Mesenchymal stem cell (in vitro differentiated cells and primary cell): ENCODE measurements at regions not wholly inside any gene's neighbourhood (a gene's known extent, or its start where the extent isn't known, plus 50 kb on each side); places are given as distances from the start of the nearest gene placed in this dataset.
A peak's percentile ranks its signal among the peaks of the same experiment; 100 is the strongest.

Experiments used
- DNase-seq: peaks from one replicate; pipeline ENCODE4 v3.0.0-alpha.2; 2013
- H2AFZ ChIP-seq: one replicate; pipeline ENCODE4 v1.6.1; 2013; ENCODE audit warnings: low read depth, mild to moderate bottlenecking, control low read depth, inconsistent platforms, low read length, moderate library complexity
- H2AK5ac ChIP-seq: 2 replicates; pipeline ENCODE4 v1.6.1; 2013; ENCODE audit warnings: low read length, moderate library complexity, mild to moderate bottlenecking, inconsistent platforms; ENCODE audit not compliant: severe bottlenecking
- H2BK120ac ChIP-seq: one replicate; pipeline ENCODE4 v1.6.1; 2013; ENCODE audit warnings: low read depth, mild to moderate bottlenecking, inconsistent platforms, low read length, moderate library complexity
- H2BK12ac ChIP-seq, 2 experiments: one replicate each; pipeline ENCODE4 v1.6.1; 2013; ENCODE audit warnings: inconsistent platforms in 2 of 2, low read length in 2 of 2, mild to moderate bottlenecking in 2 of 2, moderate library complexity in 2 of 2, control low read depth in 1 of 2
- H2BK15ac ChIP-seq: one replicate; pipeline ENCODE4 v1.6.1; 2013; ENCODE audit warnings: mild to moderate bottlenecking, low read depth, inconsistent platforms; ENCODE audit not compliant: poor library complexity, severe bottlenecking
- H2BK5ac ChIP-seq: 2 replicates; pipeline ENCODE4 v1.6.1; 2013; ENCODE audit warnings: low read depth, mild to moderate bottlenecking, low read length, control low read depth, inconsistent platforms; ENCODE audit not compliant: poor library complexity, severe bottlenecking
- H3K14ac ChIP-seq, 2 experiments: one replicate each; pipeline ENCODE4 v1.6.1; 2013; ENCODE audit warnings: inconsistent platforms in 2 of 2, low read length in 2 of 2, control low read depth in 1 of 2, mild to moderate bottlenecking in 1 of 2, moderate library complexity in 1 of 2
- H3K18ac ChIP-seq, 2 experiments: one replicate each; pipeline ENCODE4 v1.6.1; 2013; ENCODE audit warnings: inconsistent platforms in 2 of 2, low read length in 2 of 2, control low read depth in 1 of 2, low read depth in 1 of 2, mild to moderate bottlenecking in 1 of 2
- H3K23ac ChIP-seq, 2 experiments: one replicate each; pipeline ENCODE4 v1.6.1; 2013; ENCODE audit warnings: inconsistent platforms in 2 of 2, low read length in 2 of 2, mild to moderate bottlenecking in 2 of 2, moderate library complexity in 2 of 2, control low read depth in 1 of 2
- H3K27ac ChIP-seq: 2 replicates; pipeline ENCODE4 v1.5.1; 2013; ENCODE audit warnings: mild to moderate bottlenecking, moderate library complexity, low read length, control low read depth, inconsistent platforms; ENCODE audit not compliant: poor library complexity, severe bottlenecking
- H3K27me3 ChIP-seq, 2 experiments: 2 replicates each; pipeline versions ENCODE4 v1.6.1 to v1.7.0; 2013; ENCODE audit warnings: low read length in 2 of 2, mild to moderate bottlenecking in 2 of 2, moderate library complexity in 2 of 2, control low read depth in 1 of 2, inconsistent platforms in 1 of 2; ENCODE audit not compliant: control insufficient read depth in 1 of 2, insufficient read depth in 1 of 2
- H3K36me3 ChIP-seq, 2 experiments: 2 replicates each; pipeline versions ENCODE4 v1.6.1 to v1.7.0; 2013; ENCODE audit warnings: low read length in 2 of 2, control low read depth in 1 of 2, inconsistent platforms in 1 of 2, low read depth in 1 of 2, mild to moderate bottlenecking in 1 of 2; ENCODE audit not compliant: insufficient read depth in 2 of 2, control insufficient read depth in 1 of 2
- H3K4ac ChIP-seq, 2 experiments: one replicate each; pipeline ENCODE4 v1.6.1; 2013; ENCODE audit warnings: inconsistent platforms in 2 of 2, low read length in 2 of 2, mild to moderate bottlenecking in 2 of 2, moderate library complexity in 2 of 2, control low read depth in 1 of 2, low read depth in 1 of 2
- H3K4me1 ChIP-seq: 2 replicates; pipeline ENCODE4 v1.6.1; 2013; ENCODE audit warnings: low read depth, low read length, control low read depth; ENCODE audit not compliant: control insufficient read depth, insufficient read depth
- H3K4me2 ChIP-seq: 2 replicates; pipeline ENCODE4 v1.6.1; 2013; ENCODE audit warnings: low read length, mild to moderate bottlenecking, inconsistent platforms; ENCODE audit not compliant: poor library complexity, severe bottlenecking
- H3K4me3 ChIP-seq, 2 experiments: 2 replicates each; pipeline versions ENCODE4 v1.5.1 to v1.7.0; 2013; ENCODE audit warnings: low read length in 2 of 2, mild to moderate bottlenecking in 2 of 2, control low read depth in 1 of 2, low read depth in 1 of 2; ENCODE audit not compliant: insufficient read depth in 1 of 2
- H3K79me1 ChIP-seq: replicated peaks from 2 replicates; pipeline ENCODE4 v1.6.1; 2013; ENCODE audit warnings: mild to moderate bottlenecking, control low read depth, low read length, inconsistent platforms; ENCODE audit not compliant: poor library complexity, severe bottlenecking
- H3K9ac ChIP-seq: 2 replicates; pipeline ENCODE4 v1.7.0; 2013; ENCODE audit warnings: mild to moderate bottlenecking, low read length, moderate library complexity
- H3K9me3 ChIP-seq: 2 replicates; pipeline ENCODE4 v1.7.0; 2013; ENCODE audit warnings: mild to moderate bottlenecking, low read length; ENCODE audit not compliant: control insufficient read depth
- H4K8ac ChIP-seq: one replicate; pipeline ENCODE4 v1.6.1; 2013; ENCODE audit warnings: inconsistent platforms, mild to moderate bottlenecking, low read length, moderate library complexity
- H4K91ac ChIP-seq: one replicate; pipeline ENCODE4 v1.6.1; 2013; ENCODE audit warnings: mild to moderate bottlenecking, low read length, inconsistent platforms
- WGBS: methylation state at CpG from one replicate; pipeline ENCODE4 v1.1.7; 2013; ENCODE audit warnings: mixed read lengths; 5-methylcytosine and 5-hydroxymethylcytosine counted together

GRCh38 chr5:123929055-123929474, 417.1 kb downstream of the CSNK1G3 start:
- Histone ChIP-seq H3K27ac (no peak overlapping the region), H3K4me2 (no peak overlapping the region), H3K27me3 (no peaks in the 10 kb centered on the region), H3K79me1 (no peaks in the 10 kb centered on the region), H3K9ac (no peak overlapping the region), H2AFZ (no peak overlapping the region), H2BK15ac (no peak overlapping the region), H3K9me3 (no peaks in the 10 kb centered on the region), H3K36me3 (no peaks in the 10 kb centered on the region), H4K91ac (no peak overlapping the region), H2BK12ac (no peak overlapping the region), H3K14ac (no peak overlapping the region), H2BK120ac (no peak overlapping the region), H3K18ac (no peak overlapping the region), H2BK5ac (no peak overlapping the region), H4K8ac (no peak overlapping the region), H3K4me1 (no peaks in the 10 kb centered on the region), H3K4me3 (no peak overlapping the region), H3K23ac (no peak overlapping the region), H3K4ac (no peak overlapping the region), H2AK5ac (no peak overlapping the region)
- no peak for DNase-seq
- 100% methylated on average over 1 of the region's 1 CpG for WGBS

- Histone ChIP-seq H3K4me3 (no peak overlapping the region), H3K36me3 (no peaks in the 10 kb centered on the region), H3K4me2 (no peak overlapping the region), H4K8ac (no peak overlapping the region), H2BK15ac (no peak overlapping the region), H2BK120ac (no peak overlapping the region), H2BK12ac (no peak overlapping the region), H3K79me1 (no peaks in the 10 kb centered on the region), H3K4me1 (no peaks in the 10 kb centered on the region), H3K18ac (no peak overlapping the region), H2AFZ (no peak overlapping the region), H3K9ac (no peak overlapping the region), H3K9me3 (no peaks in the 10 kb centered on the region), H3K27ac (no peak overlapping the region), H3K27me3 (no peaks in the 10 kb centered on the region), H3K14ac (no peak overlapping the region), H2BK5ac (no peak overlapping the region), H3K23ac (no peak overlapping the region), H4K91ac (no peak overlapping the region), H2AK5ac (no peak overlapping the region), H3K4ac (no peak overlapping the region)
- no CpG with 5 or more reads among the region's 2 CpGs for WGBS
- no peak for DNase-seq
Measured at GRCh38 chr5:123928401-123928800, 416.4 kb downstream of the CSNK1G3 start.

GRCh38 chr5:123921193-123921592, 409.2 kb downstream of the CSNK1G3 start:
- no peak overlapping the region for H2BK120ac ChIP-seq
- H2AFZ ChIP-seq = no peak overlapping the region
- no peak overlapping the region for H3K14ac ChIP-seq
- no peak overlapping the region for H2AK5ac ChIP-seq
- no peak overlapping the region for H3K4me3 ChIP-seq
- H3K4me2 ChIP-seq = no peak overlapping the region
- no peak overlapping the region for H3K18ac ChIP-seq
- H2BK5ac ChIP-seq = no peak overlapping the region
- no peak overlapping the region for H2BK12ac ChIP-seq
- no peak for DNase-seq
- H3K36me3 ChIP-seq = no peaks in the 10 kb centered on the region
- no peak overlapping the region for H3K27ac ChIP-seq
- H3K4me1 ChIP-seq = no peaks in the 10 kb centered on the region
- H4K91ac ChIP-seq = no peak overlapping the region
- no peaks in the 10 kb centered on the region for H3K27me3 ChIP-seq
- H3K79me1 ChIP-seq = no peaks in the 10 kb centered on the region
- H3K9me3 ChIP-seq = peaks cover 6% of the 10 kb centered on the region
- no peak overlapping the region for H3K23ac ChIP-seq
- H3K9ac ChIP-seq = no peak overlapping the region
- no peak overlapping the region for H4K8ac ChIP-seq
- H3K4ac ChIP-seq = no peak overlapping the region
- H2BK15ac ChIP-seq = no peak overlapping the region

GRCh38 chr5:123916345-123917121, 404.6 kb downstream of the CSNK1G3 start:
- Histone ChIP-seq H2BK15ac (no peak overlapping the region), H2AFZ (no peak overlapping the region), H4K8ac (no peak overlapping the region), H3K4ac (no peak overlapping the region), H3K18ac (no peak overlapping the region), H3K27me3 (no peaks in the 10 kb centered on the region), H3K36me3 (no peaks in the 10 kb centered on the region), H3K9me3 (peaks cover 10% of the 10 kb centered on the region), H2BK12ac (no peak overlapping the region), H2BK5ac (no peak overlapping the region), H3K14ac (no peak overlapping the region), H3K4me2 (peak overlapping the region; percentile 37), H3K79me1 (no peaks in the 10 kb centered on the region), H2AK5ac (no peak overlapping the region), H3K4me1 (no peaks in the 10 kb centered on the region), H3K4me3 (no peak overlapping the region), H3K9ac (peak overlapping the region; percentile 45), H2BK120ac (no peak overlapping the region), H4K91ac (no peak overlapping the region), H3K27ac (peak overlapping the region; percentile 87), H3K23ac (no peak overlapping the region)
- WGBS = 30% methylated on average over 4 of the region's 8 CpGs
- DNase-seq = peak; percentile 82
